Astrocyte (in vitro differentiated cells and primary cell): ENCODE measurements at regions not wholly inside any gene's neighbourhood (a gene's known extent, or its start where the extent isn't known, plus 50 kb on each side); places are given as distances from the start of the nearest gene placed in this dataset. TPM values are rescaled to one million over a fixed set of nuclear protein-coding genes. Genes with fewer than 3 reads are reported as not detected.

ENCODE experiments used
- DNase-seq: peaks from one replicate; pipeline ENCODE4 v3.0.0-alpha.2; 2010; ENCODE audit warnings: low read depth
- FAIRE-seq: peaks from 2 replicates; lab custom pipeline; 2011; peaks lifted over from hg19 to GRCh38; lab: Jason Lieb, UNC
- H2AFZ ChIP-seq: 2 replicates; pipeline ENCODE4 v1.6.0; 2012; ENCODE audit warnings: low read depth, low read length, inconsistent platforms
- H3K27ac ChIP-seq: 2 replicates; pipeline ENCODE4 v1.5.1; 2011; ENCODE audit warnings: low read depth, low read length, inconsistent platforms
- H3K27me3 ChIP-seq: 2 replicates; pipeline ENCODE4 v1.6.0; 2011; ENCODE audit warnings: low read length, inconsistent platforms; ENCODE audit not compliant: insufficient read depth
- H3K36me3 ChIP-seq: 2 replicates; pipeline ENCODE4 v1.5.1; 2011; ENCODE audit warnings: low read length, inconsistent platforms; ENCODE audit not compliant: insufficient read depth
- H3K4me1 ChIP-seq: 2 replicates; pipeline ENCODE4 v1.5.1; 2011; ENCODE audit warnings: low read length, inconsistent platforms; ENCODE audit not compliant: insufficient read depth
- H3K4me2 ChIP-seq: 2 replicates; pipeline ENCODE4 v1.6.0; 2012; ENCODE audit warnings: low read length, inconsistent platforms
- H3K4me3 ChIP-seq: 2 replicates; pipeline ENCODE4 v1.5.1; 2011; ENCODE audit warnings: low read depth, mild to moderate bottlenecking, low read length, inconsistent platforms; ENCODE audit not compliant: insufficient read depth
- H3K79me2 ChIP-seq: 2 replicates; pipeline ENCODE4 v1.6.0; 2012; ENCODE audit warnings: mild to moderate bottlenecking, low read length, inconsistent platforms; ENCODE audit not compliant: insufficient read depth
- H3K9ac ChIP-seq: 2 replicates; pipeline ENCODE4 v1.6.0; 2012; ENCODE audit warnings: mild to moderate bottlenecking, low read length, inconsistent platforms
- H3K9me3 ChIP-seq: 2 replicates; pipeline ENCODE4 v1.5.1; 2012; ENCODE audit warnings: low read depth, mild to moderate bottlenecking, low read length, inconsistent platforms; ENCODE audit not compliant: insufficient read depth
- H4K20me1 ChIP-seq: 2 replicates; pipeline ENCODE4 v1.6.0; 2012; ENCODE audit warnings: low read length, inconsistent platforms; ENCODE audit not compliant: insufficient read depth
- H3K27ac Mint-ChIP-seq: one replicate; pipeline ENCODE4 v1.8.0; 2021; ENCODE audit warnings: mild to moderate bottlenecking, mixed read lengths; ENCODE audit not compliant: unreplicated experiment
- H3K27me3 Mint-ChIP-seq: one replicate; pipeline ENCODE4 v1.8.0; 2021; ENCODE audit warnings: low read depth, mixed read lengths; ENCODE audit not compliant: unreplicated experiment
- H3K36me3 Mint-ChIP-seq: one replicate; pipeline ENCODE4 v1.8.0; 2021; ENCODE audit warnings: low read depth, mixed read lengths; ENCODE audit not compliant: unreplicated experiment
- H3K4me1 Mint-ChIP-seq: one replicate; pipeline ENCODE4 v1.8.0; 2021; ENCODE audit warnings: low read depth, mixed read lengths; ENCODE audit not compliant: unreplicated experiment
- H3K4me3 Mint-ChIP-seq: one replicate; pipeline ENCODE4 v1.8.0; 2021; ENCODE audit warnings: mild to moderate bottlenecking, moderate library complexity, mixed read lengths; ENCODE audit not compliant: unreplicated experiment
- H3K9me3 Mint-ChIP-seq: one replicate; pipeline ENCODE4 v1.8.0; 2021; ENCODE audit warnings: mild to moderate bottlenecking, mixed read lengths; ENCODE audit not compliant: unreplicated experiment
- CTCF ChIP-seq: IDR thresholded peaks from 2 replicates; pipeline ENCODE4 v1.5.1; 2011; ENCODE audit warnings: low read depth, mild to moderate bottlenecking, inconsistent platforms, low read length, moderate library complexity; ENCODE audit not compliant: insufficient read depth
- EZH2 ChIP-seq: IDR thresholded peaks from 2 replicates; pipeline ENCODE4 v1.6.1; 2012; ENCODE audit warnings: mild to moderate bottlenecking, low read length, inconsistent platforms; ENCODE audit not compliant: insufficient read depth
- microRNA-seq: library from miRNA; unstranded; fragments of <30 nt; microRNA quantifications from one replicate; pipeline ENCODE4 v1.2.0, GENCODE V29; 2020

DNA sequence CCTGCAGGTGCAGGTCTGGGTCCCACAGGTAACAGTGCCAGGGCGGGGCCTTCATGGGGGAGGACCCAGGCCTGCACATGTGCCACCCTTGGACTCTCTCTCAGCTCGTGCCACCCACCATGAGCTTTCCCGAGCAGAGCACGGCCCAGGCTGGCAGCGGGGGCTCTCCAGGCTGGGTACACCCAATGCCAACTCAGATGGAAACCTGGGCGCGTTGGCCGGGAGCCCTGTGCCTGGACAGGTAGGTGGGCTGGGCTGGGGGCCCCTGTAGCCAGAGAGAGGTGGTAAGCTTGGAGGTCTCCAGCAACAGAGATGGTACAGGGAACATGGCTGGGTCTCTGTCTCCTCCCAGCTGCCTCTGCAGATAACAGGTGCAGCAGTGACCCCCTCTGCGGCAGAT, 69.9 kb upstream of the ADARB2 start:
- peaks cover 2% of the 10 kb centered on the region for H3K27me3 Mint-ChIP-seq
- no peak for FAIRE-seq
- no peaks in the 10 kb centered on the region for H4K20me1 ChIP-seq

DNA sequence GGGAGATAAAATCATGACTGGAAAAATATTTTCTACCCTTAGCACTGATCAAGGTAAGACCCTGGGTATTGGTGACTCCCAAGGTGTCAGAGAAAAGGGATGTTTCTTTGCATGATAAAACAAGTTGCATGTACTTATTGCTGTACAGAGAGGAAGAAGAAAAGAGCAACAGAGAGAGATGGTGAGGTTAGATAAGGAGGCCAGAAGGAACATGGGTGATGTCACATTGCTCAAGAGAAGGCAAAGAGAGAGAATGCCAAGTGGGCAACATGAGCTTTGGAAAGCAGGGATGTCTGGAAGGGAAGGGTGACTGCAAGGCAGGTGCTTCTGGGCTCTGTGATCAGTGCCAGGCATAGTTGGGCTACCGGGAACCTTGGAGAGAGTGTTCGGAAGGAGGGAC, 65.1 kb upstream of the ADARB2 start:
- Histone ChIP-seq H2AFZ (no peak overlapping the region), H3K4me1 (no peaks in the 10 kb centered on the region), H3K27me3 (no peaks in the 10 kb centered on the region), H4K20me1 (no peaks in the 10 kb centered on the region), H3K4me3 (no peak overlapping the region), H3K9me3 (peaks cover 18% of the 10 kb centered on the region), H3K4me2 (no peak overlapping the region), H3K36me3 (no peaks in the 10 kb centered on the region), H3K9ac (no peak overlapping the region), H3K79me2 (no peaks in the 10 kb centered on the region), H3K27ac (no peak overlapping the region)
- DNase-seq (no peak), FAIRE-seq (no peak)
- no peak overlapping the region for H3K4me3 Mint-ChIP-seq
- no peaks in the 10 kb centered on the region for H3K36me3 Mint-ChIP-seq
- H3K9me3 Mint-ChIP-seq: no peaks in the 10 kb centered on the region
- TF ChIP-seq CTCF (no peak), EZH2 (no peak)
- no peaks in the 10 kb centered on the region for H3K4me1 Mint-ChIP-seq
- no peak overlapping the region for H3K27ac Mint-ChIP-seq
- H3K27me3 Mint-ChIP-seq: peaks cover 2% of the 10 kb centered on the region

More for the DNA sequence above, 69.9 kb upstream of the ADARB2 start:
- Histone ChIP-seq H3K4me3 (no peak overlapping the region), H3K4me1 (no peaks in the 10 kb centered on the region), H3K79me2 (no peaks in the 10 kb centered on the region), H3K27me3 (no peaks in the 10 kb centered on the region), H3K9ac (no peak overlapping the region), H3K27ac (no peak overlapping the region), H3K36me3 (no peaks in the 10 kb centered on the region), H3K9me3 (peaks cover 11% of the 10 kb centered on the region), H2AFZ (no peak overlapping the region), H3K4me2 (no peak overlapping the region)
- no peaks in the 10 kb centered on the region for H3K36me3 Mint-ChIP-seq
- DNase-seq: no peak
- H3K9me3 Mint-ChIP-seq: no peaks in the 10 kb centered on the region
- TF ChIP-seq CTCF (no peak), EZH2 (no peak)
- no peak overlapping the region for H3K4me3 Mint-ChIP-seq
- H3K27ac Mint-ChIP-seq: no peak overlapping the region
- no peaks in the 10 kb centered on the region for H3K4me1 Mint-ChIP-seq

GRCh38 chr10:1788401-1788800, 51.1 kb upstream of the ADARB2 start:
- Mint-ChIP-seq H3K9me3 (no peaks in the 10 kb centered on the region), H3K4me3 (no peak overlapping the region), H3K36me3 (no peaks in the 10 kb centered on the region), H3K27me3 (peaks cover 15% of the 10 kb centered on the region), H3K27ac (no peak overlapping the region), H3K4me1 (no peaks in the 10 kb centered on the region)
- no peak overlapping the region for H3K4me3 ChIP-seq
- H2AFZ ChIP-seq: no peak overlapping the region
- peaks cover 22% of the 10 kb centered on the region for H3K9me3 ChIP-seq
- no peak overlapping the region for H3K27ac ChIP-seq
- DNase-seq (no peak), FAIRE-seq (no peak)
- H3K4me2 ChIP-seq: no peak overlapping the region
- H3K4me1 ChIP-seq: no peaks in the 10 kb centered on the region
- no peaks in the 10 kb centered on the region for H3K79me2 ChIP-seq
- no peak overlapping the region for H3K9ac ChIP-seq
- no peaks in the 10 kb centered on the region for H4K20me1 ChIP-seq
- H3K36me3 ChIP-seq: no peaks in the 10 kb centered on the region
- H3K27me3 ChIP-seq: no peaks in the 10 kb centered on the region
- TF ChIP-seq CTCF (no peak), EZH2 (no peak)

Small RNA genes in the stretch of these regions (microRNA-seq; reads per million reads assigned to microRNA genes)
- not detected for gene MIR6072
